ENCODE measurements at regions not wholly inside any gene's neighbourhood (a gene's known extent, or its start where the extent isn't known, plus 50 kb on each side); places are given as distances from the start of the nearest gene placed in this dataset.

DNA sequence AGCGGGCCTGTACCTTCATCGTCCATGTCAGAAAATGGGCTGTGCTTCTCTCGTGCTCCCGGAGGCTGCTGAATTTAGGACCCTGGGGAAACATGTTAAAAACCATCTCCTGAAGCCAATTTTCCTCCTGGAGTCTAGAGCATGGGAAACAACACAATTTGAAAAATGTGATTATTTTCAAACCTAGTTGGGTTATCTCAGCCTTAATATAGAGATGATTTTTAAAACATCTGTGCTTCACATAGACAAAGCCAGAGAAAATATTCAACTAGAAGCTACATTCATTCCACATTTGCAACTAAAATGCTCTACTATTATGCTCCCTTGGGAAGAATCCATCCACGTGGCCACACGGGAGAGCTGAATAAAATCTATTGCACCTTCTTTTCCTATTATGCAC is 225.9 kb upstream of the TMEM72 start:
- DNase-seq (ENCODE audit: low spot score): no peak

GRCh38 chr10:44685747-44686146 is 225.4 kb upstream of the TMEM72 start:
- DNase-seq (ENCODE audit: low spot score): no peak

DNA sequence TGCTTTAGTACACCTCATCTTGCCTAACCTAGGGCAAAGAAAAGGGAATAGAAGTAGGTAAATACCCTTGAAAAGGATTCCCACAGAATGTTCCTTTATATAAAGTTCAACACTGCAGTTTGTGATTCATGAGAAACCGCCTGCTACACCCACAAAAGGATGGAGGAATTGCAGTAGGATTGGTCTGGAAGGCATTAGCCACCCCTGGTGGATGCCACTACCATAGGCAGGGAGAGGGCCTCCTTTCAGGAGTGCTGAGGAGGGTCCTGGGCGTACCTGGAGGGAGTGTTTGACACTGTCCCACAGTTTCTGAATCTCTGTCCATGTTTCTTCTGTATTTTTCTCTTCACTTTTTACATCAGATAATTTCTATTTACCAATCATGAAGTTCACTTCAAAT is 221.8 kb upstream of the TMEM72 start:
- no peak for DNase-seq (ENCODE audit: low spot score)

GRCh38 chr10:44696496-44696895 is 214.6 kb upstream of the TMEM72 start:
- DNase-seq (ENCODE audit: low spot score): no peak

GRCh38 chr10:44697116-44697515 is 214.0 kb upstream of the TMEM72 start:
- DNase-seq (ENCODE audit: low spot score): no peak

- DNase-seq (ENCODE audit: low spot score): no peak
These were observed 208.6 kb upstream of the TMEM72 start for GRCh38 chr10:44702531-44702930.

- DNase-seq (ENCODE audit: low spot score): no peak
These were observed 207.6 kb upstream of the TMEM72 start for GRCh38 chr10:44703241-44704155.

DNA sequence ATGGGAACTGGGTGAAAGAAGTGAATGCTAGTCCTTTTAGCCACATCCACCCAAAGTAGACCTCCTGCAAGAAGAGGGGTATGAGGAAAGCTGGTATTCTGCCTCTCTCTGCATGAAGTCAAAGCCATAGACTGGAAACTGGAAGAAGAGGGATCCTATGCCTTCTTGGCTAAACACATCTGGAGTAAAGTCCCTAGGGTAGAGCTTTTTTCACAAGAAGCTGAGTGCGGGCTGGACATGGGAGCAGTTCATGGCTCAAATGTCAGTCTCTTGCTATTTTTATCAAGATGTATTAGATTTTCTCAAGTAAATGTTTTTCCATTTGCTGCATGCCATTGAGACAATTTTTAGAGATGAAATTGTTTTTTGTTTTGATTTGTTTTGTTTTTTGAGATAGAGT is 206.5 kb upstream of the TMEM72 start:
- DNase-seq (ENCODE audit: low spot score): no peak

DNA sequence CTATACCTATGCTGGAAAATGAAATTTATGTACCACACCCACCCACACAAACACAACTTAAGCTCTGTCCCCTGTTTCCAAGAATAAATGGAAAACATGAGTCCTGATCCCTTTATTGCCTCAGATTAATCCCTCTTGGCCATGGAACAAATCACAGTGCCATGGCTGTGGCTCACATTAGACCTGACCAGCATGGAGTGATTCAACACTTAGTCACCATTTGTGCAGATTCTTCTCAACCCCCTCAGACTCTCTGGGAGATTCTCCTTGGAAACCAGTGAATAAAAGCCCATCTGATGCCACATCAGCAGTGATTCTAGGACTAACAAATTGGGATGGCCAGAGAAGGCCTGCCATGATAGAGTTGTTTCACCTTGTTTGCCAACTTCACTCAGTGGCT is 204.4 kb upstream of the TMEM72 start:
- no peak for DNase-seq (ENCODE audit: low spot score)

- no peak for DNase-seq (ENCODE audit: low spot score)
These were observed 197.8 kb upstream of the TMEM72 start for GRCh38 chr10:44713307-44713706.

DNA sequence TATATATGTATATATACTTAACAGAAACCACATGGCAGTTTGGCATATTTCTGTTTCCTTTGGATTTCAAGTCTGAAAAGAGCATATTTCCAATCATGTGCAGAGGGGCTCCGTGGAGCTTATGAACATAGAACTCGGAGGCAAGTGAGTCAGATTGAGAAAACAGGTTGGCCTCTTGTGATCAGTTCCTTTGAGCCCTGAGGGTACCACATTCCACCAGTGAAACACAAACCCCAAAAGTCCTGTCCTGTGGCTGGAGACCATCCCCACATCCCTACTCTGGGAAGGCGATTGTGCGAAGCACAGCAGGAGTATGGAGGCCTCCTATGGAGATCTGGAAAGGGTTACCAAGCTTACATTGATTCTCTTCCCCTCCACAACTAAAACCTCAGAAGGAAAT is 196.7 kb upstream of the TMEM72 start:
- DNase-seq (ENCODE audit: low spot score): no peak

- no peak for DNase-seq (ENCODE audit: low spot score)
These were observed 196.0 kb upstream of the TMEM72 start for GRCh38 chr10:44715136-44715535.

DNA sequence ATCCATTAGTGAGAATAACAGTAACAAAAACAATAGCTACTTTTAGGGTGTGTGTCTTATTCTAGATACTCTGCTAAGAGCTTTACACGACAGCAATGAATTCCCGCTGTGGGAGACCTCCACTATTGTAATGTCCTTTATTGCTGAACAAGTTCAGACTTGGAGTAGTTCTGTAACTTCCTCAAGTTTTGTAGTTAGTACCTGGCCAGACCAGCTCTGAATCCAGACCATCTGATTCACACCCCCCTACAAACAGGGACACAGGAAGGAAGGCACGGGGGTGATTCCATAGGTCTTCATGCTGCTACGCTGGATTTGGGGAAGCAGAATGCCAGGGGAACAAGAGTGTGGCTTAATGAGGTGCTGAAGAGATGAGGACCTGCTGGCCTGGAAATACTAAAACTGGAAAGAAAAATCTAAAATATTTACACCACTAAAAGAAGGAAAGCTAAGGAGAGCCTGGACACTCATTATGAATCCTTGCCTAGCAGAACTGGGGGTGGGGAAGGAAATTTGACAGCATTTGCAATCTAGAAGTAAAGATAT is 194.6 kb upstream of the TMEM72 start:
- no peak for DNase-seq (ENCODE audit: low spot score)

DNA sequence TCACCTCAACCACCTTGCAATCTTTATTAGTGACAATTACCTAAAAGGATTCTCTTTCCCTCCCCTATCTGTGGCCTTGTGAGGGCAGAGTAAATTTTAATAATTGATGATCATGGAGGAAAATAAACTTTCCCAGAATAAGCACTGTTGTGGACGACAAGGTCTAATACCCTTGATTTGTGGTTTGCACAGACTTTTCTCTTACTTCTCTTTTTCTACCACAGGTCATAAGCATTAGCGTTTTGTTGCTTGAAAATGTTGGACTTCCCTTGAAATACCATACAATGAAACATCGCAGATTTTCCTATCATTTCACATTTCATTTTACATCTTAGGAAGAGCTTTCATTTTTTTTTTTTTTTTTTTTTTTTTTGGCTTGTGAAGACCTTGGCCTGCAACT is 188.1 kb upstream of the TMEM72 start:
- no peak for DNase-seq (ENCODE audit: low spot score)

DNA sequence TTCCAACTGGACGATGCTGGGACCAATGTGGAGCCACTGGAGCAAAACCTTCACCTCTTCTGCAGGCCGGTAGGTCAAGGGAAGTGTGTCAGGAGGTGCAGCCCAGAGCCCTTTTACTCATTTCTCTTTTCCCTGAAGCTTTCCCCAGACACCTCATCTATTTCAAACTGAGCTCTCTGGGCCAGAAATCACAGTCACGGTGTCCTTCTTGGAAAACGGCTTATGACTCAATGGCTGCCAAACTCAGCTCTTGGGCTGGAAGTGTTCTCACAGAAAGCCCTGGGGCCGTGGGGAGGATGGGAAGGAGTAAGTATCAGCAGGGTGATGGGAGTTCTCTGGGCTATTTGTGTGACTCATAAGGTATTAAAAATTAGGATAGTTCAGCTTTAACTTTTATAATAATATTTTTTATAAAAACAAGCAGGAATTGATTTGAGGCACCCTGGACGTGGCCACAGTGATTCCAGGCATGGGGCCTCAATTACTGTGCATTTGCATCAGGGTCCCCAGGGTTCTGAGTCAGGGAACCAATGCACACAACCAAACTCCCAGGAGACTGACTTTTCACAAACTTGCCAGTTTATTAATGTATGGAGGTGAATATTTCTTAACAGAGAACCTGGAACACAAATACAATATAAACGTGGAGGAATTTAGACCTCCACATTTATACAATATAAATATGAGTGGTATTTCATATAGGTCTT is 187.4 kb upstream of the TMEM72 start:
- no peak for DNase-seq (ENCODE audit: low spot score)

DNA sequence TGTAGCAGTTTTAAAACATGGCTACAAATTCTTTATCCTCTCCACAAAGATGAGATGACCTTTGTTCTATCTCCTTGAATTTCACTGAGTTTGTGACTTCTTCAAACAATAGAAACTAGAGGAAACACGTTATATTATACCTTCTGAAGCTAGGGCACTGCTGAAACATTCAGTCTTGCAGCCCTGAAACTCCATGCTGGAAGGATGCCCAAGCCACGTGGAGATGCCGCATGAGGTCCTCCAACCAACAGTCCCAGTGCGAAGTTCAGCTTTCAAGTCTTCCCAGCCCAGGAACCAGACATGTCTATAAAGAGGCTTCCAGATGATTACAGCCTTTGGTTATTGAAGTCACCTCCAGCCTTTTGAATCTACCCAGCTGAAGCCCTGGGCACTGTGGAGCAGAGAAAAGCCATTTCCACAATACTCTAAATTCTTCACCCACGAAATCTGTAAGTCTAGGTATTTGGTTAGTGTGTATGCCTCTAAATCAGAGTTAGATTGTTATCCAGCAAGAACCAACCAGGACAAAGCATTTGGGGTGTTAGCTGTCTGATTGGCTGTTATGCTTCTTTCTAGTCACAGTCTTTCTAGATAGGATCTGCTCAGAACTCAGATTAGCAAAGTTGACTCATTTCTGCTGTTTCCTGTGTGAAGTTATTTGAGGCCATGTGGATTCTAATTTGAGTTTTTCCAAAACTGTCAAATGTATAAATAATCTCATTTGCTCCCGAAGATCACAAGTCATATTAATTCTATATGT is 186.5 kb upstream of the TMEM72 start:
- no peak for DNase-seq (ENCODE audit: low spot score)

DNA sequence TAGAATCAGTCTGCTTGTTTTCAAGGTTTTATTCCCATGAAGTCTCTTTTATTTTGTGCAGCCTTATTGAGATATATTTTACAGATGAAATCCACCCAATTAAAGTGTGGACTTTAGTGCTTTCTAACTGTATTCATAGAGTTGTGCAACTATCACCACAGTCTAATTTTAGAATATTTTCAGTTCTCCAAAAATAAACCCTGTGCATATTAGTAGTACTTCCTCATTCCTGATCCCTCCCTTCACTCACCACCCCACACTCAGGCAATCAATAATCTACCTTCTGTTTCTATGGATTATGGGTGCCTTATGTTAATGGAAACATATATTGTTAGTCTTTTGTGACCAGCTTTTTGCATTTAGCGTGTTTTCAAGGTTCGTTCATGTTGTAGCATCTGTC is 185.7 kb upstream of the TMEM72 start:
- DNase-seq (ENCODE audit: low spot score): no peak

DNA sequence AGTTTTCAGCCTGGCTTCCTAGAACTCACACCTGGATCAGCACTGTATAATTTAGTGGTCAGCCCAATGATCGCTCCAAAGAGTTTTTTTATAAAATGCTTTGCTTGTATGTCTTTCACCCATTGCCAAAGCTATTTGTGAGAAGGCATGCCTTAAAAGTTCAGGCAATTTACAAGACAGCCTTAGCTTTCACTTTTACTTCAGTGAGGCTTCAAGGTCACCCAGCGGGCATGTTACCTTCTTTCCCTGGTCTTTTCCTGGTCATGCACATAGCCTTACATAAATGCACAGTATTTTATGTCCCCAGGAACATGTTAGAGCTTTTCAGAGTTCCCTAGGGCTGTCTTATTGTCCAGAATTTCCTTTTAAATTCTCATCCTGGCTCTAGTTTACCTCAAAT is 179.9 kb upstream of the TMEM72 start:
- DNase-seq (ENCODE audit: low spot score): no peak

GRCh38 chr10:44733501-44734488 is 177.3 kb upstream of the TMEM72 start:
- DNase-seq (ENCODE audit: low spot score): no peak

DNA sequence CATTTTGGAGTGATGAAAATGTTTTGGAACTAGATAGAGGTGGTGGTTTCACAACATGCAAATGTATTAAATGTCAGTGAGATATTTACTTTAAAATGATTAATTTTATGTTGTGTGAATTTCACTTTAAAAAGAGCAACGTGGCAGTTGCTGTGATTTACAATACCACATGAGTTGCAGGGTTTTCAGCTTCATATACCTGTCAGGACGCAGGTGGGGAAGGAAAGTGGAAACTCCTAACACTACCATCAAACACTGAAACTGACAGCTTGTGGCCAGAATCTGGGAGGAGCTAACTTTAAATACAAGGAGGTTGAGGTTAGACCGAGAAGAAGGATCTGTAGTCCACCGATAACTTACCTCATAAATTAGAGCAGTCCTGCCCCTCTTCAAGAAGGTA is 168.9 kb upstream of the TMEM72 start:
- no peak for DNase-seq (ENCODE audit: low spot score)

DNA sequence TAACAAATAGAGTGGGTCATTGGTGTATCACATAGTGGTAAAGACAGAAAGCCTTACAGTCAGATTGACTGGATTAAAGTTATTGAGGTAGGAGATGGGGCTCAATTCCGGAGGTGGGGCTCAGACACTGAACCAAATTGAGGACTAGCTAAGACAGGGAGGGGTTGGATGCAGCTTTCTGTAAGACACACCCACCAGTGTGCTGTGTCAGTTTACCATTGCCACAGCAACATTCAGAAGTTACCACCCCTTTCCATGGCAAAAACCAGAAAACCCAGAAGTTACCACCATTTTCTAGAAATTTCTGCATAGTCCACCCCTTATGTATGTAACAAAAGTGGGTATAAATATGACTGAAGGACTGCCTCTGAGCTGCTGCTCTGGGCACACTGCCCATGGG is 167.6 kb upstream of the TMEM72 start:
- no peak for DNase-seq (ENCODE audit: low spot score)

All from germinal center (tissue), 1 donor.